Activated CD4-positive, alpha-beta T cell treated with anti-CD3 and anti-CD28 coated beads for 4 hours (primary cell): ENCODE measurements at regions not wholly inside any gene's neighbourhood (a gene's known extent, or its start where the extent isn't known, plus 50 kb on each side); places are given as distances from the start of the nearest gene placed in this dataset.

Experiments
- DNase-seq, 2 donors: peaks; one replicate each; pipeline ENCODE4 v3.0.0-alpha.2; 2020

- DNase-seq = no peak
Measured at GRCh38 chrX:149992918-149993317, 54.6 kb upstream of the EOLA2 start.

DNA sequence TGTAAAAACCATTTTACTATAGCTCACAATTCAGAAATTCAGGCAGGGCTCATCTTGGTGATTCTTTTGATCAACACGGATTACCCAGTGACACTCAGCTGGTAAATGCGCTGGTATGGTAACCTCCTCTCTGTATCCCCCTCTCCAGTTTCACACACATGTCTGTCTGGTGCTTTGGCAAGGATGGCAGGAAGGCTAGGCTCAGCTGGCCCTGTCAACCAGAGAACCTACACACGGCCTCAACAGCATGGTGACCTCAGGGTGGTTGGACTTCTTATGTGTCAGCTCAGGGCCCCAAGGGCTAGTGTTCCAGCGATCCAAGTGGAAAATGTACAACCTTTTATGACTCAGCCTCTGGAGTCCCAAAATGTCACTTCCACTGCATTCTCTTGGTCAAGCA lies 55.7 kb upstream of the EOLA2 start:
- DNase-seq = no peak

DNA sequence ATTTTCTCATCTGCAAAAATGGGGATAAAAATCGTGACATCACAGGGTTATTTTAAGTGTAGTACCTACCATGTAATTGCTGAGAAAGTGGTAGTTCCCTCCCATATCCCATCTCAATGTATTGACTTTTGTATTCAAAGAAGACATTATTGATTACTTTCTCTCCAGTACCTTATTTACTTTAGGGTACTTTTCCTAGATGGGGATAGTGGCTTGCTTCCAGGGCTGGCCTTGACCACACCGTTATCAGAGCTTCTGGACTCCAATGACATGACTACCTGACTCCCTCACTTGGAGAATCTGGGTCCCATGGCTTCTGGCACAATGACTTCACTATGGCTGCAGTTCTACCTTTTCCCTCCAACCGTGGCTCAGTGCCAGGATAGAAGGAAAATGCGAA lies 58.2 kb upstream of the EOLA2 start:
- DNase-seq = no peak

DNA sequence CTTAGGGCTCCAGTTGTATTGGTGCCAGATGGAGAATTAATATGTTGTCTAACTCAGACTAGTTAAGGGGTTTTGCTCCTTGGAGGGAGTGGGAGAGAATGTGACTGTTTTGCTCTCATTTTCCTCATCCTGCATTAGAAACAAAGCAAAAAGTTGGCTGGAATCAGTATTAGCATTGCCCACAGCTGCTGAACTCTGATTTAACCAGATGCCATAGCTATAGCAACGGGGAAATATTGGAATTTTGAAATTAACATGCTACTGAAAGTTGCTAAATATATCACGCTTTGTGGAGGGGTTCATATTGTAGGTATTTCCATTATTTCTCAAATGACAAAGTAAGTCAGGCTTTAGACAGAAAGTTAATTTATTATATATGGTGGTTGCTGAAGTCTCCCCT lies 66.7 kb upstream of the EOLA2 start:
- no peak for DNase-seq

DNA sequence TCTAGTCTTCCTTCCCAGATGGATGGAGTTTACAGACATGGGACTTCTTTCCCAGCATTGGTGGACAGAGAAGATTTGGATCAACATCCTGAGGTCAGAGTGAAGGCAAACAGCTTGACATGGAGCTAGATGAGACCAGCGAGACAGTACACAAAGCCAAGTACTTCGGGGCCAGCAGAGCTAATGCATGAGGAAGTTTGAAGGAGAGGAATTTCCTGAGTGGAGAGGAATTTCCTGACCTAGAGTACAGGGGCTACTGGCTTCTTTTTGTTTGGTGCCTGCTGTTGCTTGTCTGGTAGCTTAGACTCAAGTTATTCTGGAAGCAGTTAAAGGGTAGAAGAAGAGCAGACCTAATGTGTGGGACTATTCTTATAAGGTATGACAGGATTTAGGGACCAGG lies 69.1 kb upstream of the EOLA2 start:
- no peak for DNase-seq

GRCh38 chrX:150012647-150013381 lies 74.5 kb upstream of the EOLA2 start:
- DNase-seq = no peak

DNA sequence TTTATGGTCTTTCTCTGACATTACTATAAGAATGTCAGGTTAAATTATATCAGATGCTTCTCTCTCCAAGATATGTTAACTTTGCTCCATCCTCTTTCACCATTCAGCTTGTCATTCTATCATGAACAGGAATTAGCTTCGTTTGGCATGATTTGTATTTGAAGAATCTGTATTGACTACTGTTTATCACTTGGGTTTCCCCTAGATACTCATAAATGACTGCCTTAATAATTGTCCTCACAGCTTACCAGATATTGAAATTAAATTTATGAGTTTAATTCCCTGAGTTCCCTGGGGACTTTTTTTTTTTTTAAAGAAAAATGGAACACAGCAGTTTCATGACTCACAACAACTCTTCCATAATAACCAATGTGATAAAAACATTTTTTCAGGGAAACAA lies 76.2 kb upstream of the EOLA2 start:
- DNase-seq = no peak

- no peak for DNase-seq
Measured at GRCh38 chrX:150017868-150018267, 79.6 kb upstream of the EOLA2 start.

- no peak for DNase-seq
Measured at GRCh38 chrX:150018931-150019361, 80.7 kb upstream of the EOLA2 start.

GRCh38 chrX:150028692-150029091 lies 90.4 kb upstream of the EOLA2 start:
- DNase-seq = no peak

GRCh38 chrX:150032742-150033141 lies 94.5 kb upstream of the EOLA2 start:
- no peak for DNase-seq

GRCh38 chrX:150034788-150035187 lies 96.5 kb upstream of the EOLA2 start:
- DNase-seq = no peak

GRCh38 chrX:150035531-150035930 lies 97.2 kb upstream of the EOLA2 start:
- DNase-seq = no peak

GRCh38 chrX:150036181-150036580 lies 97.9 kb upstream of the EOLA2 start:
- no peak for DNase-seq

DNA sequence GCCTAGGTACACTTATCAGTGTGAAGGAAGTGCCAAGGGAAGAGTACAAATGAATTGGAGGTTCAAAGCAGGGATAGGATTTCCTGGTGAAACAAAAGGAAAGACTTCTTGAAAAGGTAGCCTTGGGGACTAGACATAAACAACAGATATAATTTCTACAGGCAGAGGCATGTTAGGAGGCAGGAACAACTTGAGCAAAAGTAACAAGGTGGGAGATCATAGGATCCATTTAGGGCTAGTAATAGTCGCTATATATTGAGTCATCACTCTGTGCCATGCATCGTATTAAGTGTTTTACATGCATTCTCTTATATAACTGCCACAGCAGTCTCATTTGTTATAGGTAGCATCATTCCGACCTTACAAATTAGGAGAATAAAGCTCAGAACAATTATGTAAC lies 98.3 kb upstream of the EOLA2 start:
- no peak for DNase-seq

DNA sequence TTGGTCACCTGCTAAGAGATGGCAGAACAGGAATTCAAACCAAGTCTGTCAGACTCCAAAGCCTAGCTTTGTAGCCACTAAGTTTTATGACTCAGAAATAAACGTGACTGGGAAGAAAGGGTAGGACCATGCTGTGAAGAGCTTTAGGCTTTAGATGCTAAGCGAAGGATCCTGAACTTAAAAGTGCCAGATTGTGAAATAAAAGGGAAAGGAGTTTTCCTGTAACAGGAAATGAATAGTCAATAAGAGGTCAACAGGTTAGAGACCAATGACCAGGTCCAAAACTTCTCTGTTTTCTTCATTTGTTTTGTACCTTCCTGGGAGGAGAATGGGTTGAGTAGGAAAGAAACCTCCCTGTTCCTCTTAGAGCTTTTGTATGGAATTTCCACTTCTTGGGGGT lies 98.8 kb upstream of the EOLA2 start:
- DNase-seq = no peak

DNA sequence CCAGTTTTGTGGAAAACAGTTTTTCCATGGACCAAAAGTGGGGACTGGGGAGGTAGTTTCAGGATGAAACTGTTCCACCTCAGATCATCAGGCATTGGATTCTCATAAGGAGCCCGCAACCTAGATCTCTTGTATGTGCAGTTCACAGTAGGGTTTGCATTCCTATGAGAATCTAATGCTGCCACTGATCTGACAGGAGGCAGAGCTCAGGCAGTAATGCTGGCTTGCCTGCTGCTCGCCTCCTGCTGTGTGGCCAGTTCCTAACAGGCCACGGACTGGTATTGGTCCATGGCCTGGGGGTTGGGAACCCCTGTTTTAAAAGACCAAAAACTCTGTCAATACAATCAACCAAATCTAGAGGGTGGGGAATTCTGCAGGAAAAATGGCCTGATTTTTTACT lies 100.0 kb upstream of the EOLA2 start:
- DNase-seq = no peak

DNA sequence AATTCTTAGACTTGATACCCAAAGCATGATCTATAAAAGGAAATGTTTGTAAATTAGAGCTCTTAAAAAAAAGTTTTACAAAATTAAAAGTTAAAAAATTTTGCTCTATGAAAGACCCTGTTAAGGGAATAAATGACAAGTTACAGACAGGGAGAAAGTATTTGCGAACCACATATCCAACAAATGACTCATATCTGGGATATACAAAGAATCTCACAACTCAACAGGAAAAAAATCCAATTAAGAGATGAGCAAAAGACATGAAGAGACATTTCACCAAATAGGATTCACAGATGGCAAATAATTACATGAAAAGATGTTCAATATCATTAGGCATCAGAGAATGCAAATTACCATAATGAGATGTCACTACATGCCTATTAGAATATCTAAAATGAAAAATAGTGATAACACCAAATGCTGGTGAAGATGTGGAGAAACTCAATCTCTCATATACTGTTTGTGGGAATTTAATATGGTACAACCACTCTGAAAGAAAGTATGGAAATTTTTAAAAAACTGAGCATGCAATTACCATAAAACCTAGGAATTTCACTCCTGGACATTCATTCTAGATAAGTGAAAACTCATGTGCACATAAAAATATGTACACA lies 100.8 kb upstream of the EOLA2 start:
- DNase-seq = no peak

DNA sequence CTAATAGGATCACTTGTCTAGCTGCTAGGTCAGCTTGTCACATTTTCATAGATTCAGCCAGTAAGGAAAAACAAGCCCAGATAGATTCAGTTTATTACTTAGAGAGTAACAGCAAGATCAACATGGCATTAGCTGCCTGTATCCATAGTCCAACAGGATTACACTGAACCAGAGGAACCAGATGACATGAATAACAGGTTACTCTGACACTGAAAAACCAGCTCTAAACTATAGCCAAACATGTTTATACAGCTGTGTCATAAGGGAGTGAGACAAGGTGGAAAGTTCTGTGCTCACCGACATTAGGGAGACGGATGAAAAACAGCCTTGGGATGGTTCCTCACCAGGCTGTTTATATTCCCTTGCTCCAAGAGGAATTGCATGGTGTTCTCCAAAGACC lies 102.9 kb upstream of the EOLA2 start:
- DNase-seq = no peak

DNA sequence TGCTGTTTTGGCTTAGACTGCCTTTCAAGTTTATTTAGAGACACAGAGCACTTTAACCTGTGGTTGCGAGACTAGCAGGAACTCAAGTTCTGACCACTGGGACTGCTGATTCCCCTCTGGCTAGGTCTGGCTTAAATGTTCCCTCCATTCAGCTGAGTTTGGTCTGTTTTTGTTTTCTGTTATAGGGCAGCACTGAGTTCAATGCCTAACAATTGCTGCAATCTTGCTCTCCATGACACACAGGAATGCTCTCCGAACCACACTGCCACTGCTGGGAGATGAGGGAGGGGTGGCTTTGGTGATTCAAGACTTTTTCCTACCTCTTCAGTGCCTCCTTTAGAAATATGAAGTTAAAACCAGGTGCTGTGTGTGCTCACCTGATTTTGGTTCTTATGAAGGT lies 106.3 kb upstream of the EOLA2 start:
- DNase-seq = no peak

GRCh38 chrX:150047818-150048217 lies 109.5 kb upstream of the EOLA2 start:
- DNase-seq = no peak

GRCh38 chrX:150049647-150050046 lies 111.4 kb upstream of the EOLA2 start:
- DNase-seq = no peak

GRCh38 chrX:150050387-150050786 lies 112.1 kb upstream of the EOLA2 start:
- DNase-seq = no peak

- DNase-seq = no peak
Measured at GRCh38 chrX:150051096-150051495, 112.8 kb upstream of the EOLA2 start.

GRCh38 chrX:150052226-150052625 lies 113.9 kb upstream of the EOLA2 start:
- no peak for DNase-seq
